Transverse colon (tissue), 4 donors: ENCODE measurements at regions not wholly inside any gene's neighbourhood (a gene's known extent, or its start where the extent isn't known, plus 50 kb on each side); places are given as distances from the start of the nearest gene placed in this dataset.

Experiments
- DNase-seq: peaks from one replicate; pipeline ENCODE4 v3.0.0-alpha.2; 2019
- H3K27ac ChIP-seq, 4 donors: fragments of 200-600 bp; sonication (generic); 2 replicates each; pipeline ENCODE4 v1.5.1; 2016 to 2018; ENCODE audit warnings: inconsistent platforms in 4 of 4
- H3K27me3 ChIP-seq: fragments of 200-600 bp; sonication (generic); 2 replicates; pipeline ENCODE4 v1.5.1; 2017; ENCODE audit warnings: inconsistent platforms
- H3K36me3 ChIP-seq, 4 donors: fragments of 200-600 bp; sonication (generic); 2 replicates each; pipeline ENCODE4 v1.5.1; 2017 to 2019; ENCODE audit warnings: inconsistent platforms in 4 of 4
- H3K4me1 ChIP-seq, 4 donors: fragments of 200-600 bp; sonication (generic); 2 replicates each; pipeline ENCODE4 v1.5.1; 2017 to 2020; ENCODE audit warnings: inconsistent platforms in 4 of 4
- H3K4me3 ChIP-seq, 4 donors: fragments of 200-600 bp; sonication (generic); 1 replicate in 1 of 4; 2 replicates in 3 of 4; pipeline versions ENCODE4 v1.5.1 to v1.6.1; 2017 to 2019; ENCODE audit warnings: inconsistent platforms in 4 of 4
- H3K9me3 ChIP-seq, 2 donors: fragments of 200-600 bp; sonication (generic); 2 replicates each; pipeline ENCODE4 v1.5.1; 2017 to 2019; ENCODE audit warnings: inconsistent platforms in 2 of 2
- CTCF ChIP-seq, 5 experiments: fragments of 200-600 bp in 3 of 5; fragments of 450-650 bp in 2 of 5; sonication (generic) in 3 of 5; IDR thresholded peaks; 1 replicate in 2 of 5; 2 replicates in 3 of 5; pipeline ENCODE4 v1.5.1; 2016 to 2017; ENCODE audit warnings: antibody characterized with exemption in 5 of 5, inconsistent platforms in 3 of 5, mild to moderate bottlenecking in 2 of 5, moderate library complexity in 1 of 5
- EP300 ChIP-seq: sonication (generic); formaldehyde crosslinking; IDR thresholded peaks from one replicate; pipeline ENCODE4 v1.6.1; 2017; ENCODE audit warnings: antibody characterized with exemption, low read depth
- POLR2A ChIP-seq: fragments of 450-650 bp; IDR thresholded peaks from one replicate; pipeline ENCODE4 v1.6.1; 2016; ENCODE audit warnings: antibody characterized with exemption, mild to moderate bottlenecking, moderate library complexity
- POLR2AphosphoS5 ChIP-seq, 3 donors: sonication (generic); formaldehyde crosslinking; IDR thresholded peaks; one replicate each; pipeline ENCODE4 v1.6.1; 2016; ENCODE audit warnings: antibody characterized with exemption in 3 of 3
- WGBS, 2 donors: methylation state at CpG; one replicate each; pipeline ENCODE4 v1.1.5; 2018; ENCODE audit warnings: low coverage in 1 of 2; 5-methylcytosine and 5-hydroxymethylcytosine counted together
- in situ Hi-C, 4 donors: fragments of 200-750 bp; cut with MboI; loops; one replicate each; pipeline versions ENCODE4 v1.15.0 to v1.15.1; 2017; ENCODE audit warnings: low sequenced_read_pairs in 3 of 4, low pct_ligation_motif_present in 1 of 4, low pct_unique_long_range_greater_than_20kb in 1 of 4
- intact Hi-C: fragments of 100-400 bp; cut with DNase I; formaldehyde crosslinking; loops from one replicate; pipeline ENCODE4 v1.15.1; 2023; ENCODE audit warnings: low total_unique reads

- in situ Hi-C loops (no loop called here), intact Hi-C loops (no loop called here)
- DNase-seq: no peak
- TF ChIP-seq POLR2AphosphoS5 (IDR thresholded peaks at IDR 0.05) (no peak), CTCF (IDR thresholded peaks at IDR 0.05) (no peak), EP300 (no peak), POLR2A (no peak)
- H3K4me1 ChIP-seq: no peaks in the 10 kb centered on the region
- no peak overlapping the region for H3K27ac ChIP-seq
- no peak overlapping the region for H3K4me3 ChIP-seq
- WGBS, 2 donors: 76 to 83% methylated on average over 1 of the region's 1 CpG
- no peaks in the 10 kb centered on the region for H3K9me3 ChIP-seq
- H3K27me3 ChIP-seq: no peaks in the 10 kb centered on the region
- H3K36me3 ChIP-seq: no peaks in the 10 kb centered on the region
These were observed 1025.7 kb upstream of the TENM4 start for GRCh38 chr11:80466570-80466969.

DNA sequence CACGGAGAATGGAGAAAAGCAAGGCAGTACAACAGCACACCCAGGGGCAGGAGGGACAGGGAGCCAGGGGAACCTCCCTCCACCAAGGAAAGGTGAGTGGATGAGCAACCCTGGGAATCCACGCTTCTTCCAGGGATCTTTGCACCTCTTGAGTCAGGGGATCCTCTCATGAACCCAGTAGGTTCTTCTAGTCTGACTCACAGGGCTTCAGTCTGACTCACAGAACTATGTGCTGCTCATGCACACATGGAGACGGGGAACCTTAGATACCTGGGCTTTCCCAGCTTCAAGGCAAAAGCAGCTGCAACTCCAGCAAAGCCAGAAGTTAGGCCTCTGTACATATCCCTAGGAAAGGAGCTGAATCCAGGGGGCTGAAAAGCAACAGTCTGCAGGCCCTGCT, 1021.4 kb upstream of the TENM4 start:
- intact Hi-C loops (no loop called here), in situ Hi-C loops (no loop called here)
- Histone ChIP-seq H3K27ac (no peak overlapping the region), H3K36me3 (no peaks in the 10 kb centered on the region), H3K9me3 (no peaks in the 10 kb centered on the region), H3K4me3 (no peak overlapping the region), H3K27me3 (no peaks in the 10 kb centered on the region), H3K4me1 (no peaks in the 10 kb centered on the region)
- TF ChIP-seq POLR2A (no peak), EP300 (no peak), CTCF (IDR thresholded peaks at IDR 0.05) (no peak), POLR2AphosphoS5 (IDR thresholded peaks at IDR 0.05) (no peak)
- WGBS, 2 donors: 78% methylated on average over 3 of the region's 3 CpGs; no CpG with 5 or more reads in 1 of the 2 donors
- DNase-seq: no peak

GRCh38 chr11:80458376-80458775, 1017.5 kb upstream of the TENM4 start:
- no peak overlapping the region for H3K27ac ChIP-seq
- no peaks in the 10 kb centered on the region for H3K36me3 ChIP-seq
- no peaks in the 10 kb centered on the region for H3K9me3 ChIP-seq
- no peaks in the 10 kb centered on the region for H3K27me3 ChIP-seq
- intact Hi-C loops (no loop called here), in situ Hi-C loops (no loop called here)
- 66 to 74% methylated on average over 3 of the region's 3 CpGs for WGBS, 2 donors
- no peaks in the 10 kb centered on the region for H3K4me1 ChIP-seq
- H3K4me3 ChIP-seq: no peak overlapping the region
- TF ChIP-seq POLR2AphosphoS5 (IDR thresholded peaks at IDR 0.05) (no peak), EP300 (no peak)
- no peak for DNase-seq

DNA sequence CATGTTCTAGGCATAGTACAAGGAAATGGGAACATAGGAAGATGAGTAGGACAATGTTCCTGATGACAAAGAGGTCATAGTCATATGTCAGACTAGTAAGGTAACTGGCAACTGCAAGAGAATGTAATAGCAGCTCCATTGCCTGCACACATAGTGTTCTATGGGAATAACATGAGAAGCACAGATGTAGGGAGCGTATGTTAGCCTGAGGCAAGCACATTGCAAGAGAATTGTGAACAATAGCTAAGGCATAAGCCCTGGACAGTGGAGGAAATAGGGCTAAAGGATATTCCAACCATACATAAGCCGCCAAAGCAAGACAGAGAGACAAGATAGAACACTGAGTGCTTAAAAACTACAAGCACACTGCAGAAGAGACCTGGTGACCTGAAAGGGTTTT, 1017.0 kb upstream of the TENM4 start:
- no peaks in the 10 kb centered on the region for H3K27me3 ChIP-seq
- TF ChIP-seq POLR2AphosphoS5 (IDR thresholded peaks at IDR 0.05) (no peak), POLR2A (no peak), EP300 (no peak), CTCF (IDR thresholded peaks at IDR 0.05) (no peak)
- DNase-seq: no peak
- in situ Hi-C loops (no loop called here), intact Hi-C loops (no loop called here)
- H3K27ac ChIP-seq: no peak overlapping the region
- no peaks in the 10 kb centered on the region for H3K4me1 ChIP-seq
- 89 to 92% methylated on average over 2 of the region's 2 CpGs for WGBS, 2 donors
- no peak overlapping the region for H3K4me3 ChIP-seq
- H3K36me3 ChIP-seq: no peaks in the 10 kb centered on the region
- no peaks in the 10 kb centered on the region for H3K9me3 ChIP-seq

GRCh38 chr11:80455818-80456217, 1015.0 kb upstream of the TENM4 start:
- DNase-seq: no peak
- Histone ChIP-seq H3K9me3 (no peaks in the 10 kb centered on the region), H3K4me3 (no peak overlapping the region), H3K36me3 (no peaks in the 10 kb centered on the region), H3K27ac (no peak overlapping the region), H3K4me1 (no peaks in the 10 kb centered on the region), H3K27me3 (no peaks in the 10 kb centered on the region)
- intact Hi-C loops: no loop called here
- TF ChIP-seq CTCF (IDR thresholded peaks at IDR 0.05): no peak
- no peak for TF ChIP-seq POLR2AphosphoS5 (IDR thresholded peaks at IDR 0.05)
- WGBS, 2 donors: 49 to 53% methylated on average over 1 of the region's 1 CpG
- in situ Hi-C loops: no loop called here
